WTC11 (cell line): ENCODE measurements at regions not wholly inside any gene's neighbourhood (a gene's known extent, or its start where the extent isn't known, plus 50 kb on each side); places are given as distances from the start of the nearest gene placed in this dataset.

Source experiments
- ATF6 ChIP-seq: sonication (generic); formaldehyde crosslinking; IDR thresholded peaks from 2 replicates; pipeline ENCODE4 v1.8.1; 2023; ENCODE audit warnings: mild to moderate bottlenecking, missing genetic modification reagents
- CTCF ChIP-seq: fragments of 200-600 bp; IDR thresholded peaks from 2 replicates; pipeline ENCODE4 v1.8.0; 2022; ENCODE audit warnings: antibody characterized with exemption
- ELF4 ChIP-seq: sonication (generic); formaldehyde crosslinking; IDR thresholded peaks from 2 replicates; pipeline ENCODE4 v1.8.1; 2022; ENCODE audit warnings: low read depth, mild to moderate bottlenecking, moderate library complexity, missing genetic modification reagents
- FOXK1 ChIP-seq: sonication (generic); formaldehyde crosslinking; IDR thresholded peaks from 2 replicates; pipeline ENCODE4 v1.8.0; 2022; ENCODE audit warnings: mild to moderate bottlenecking, moderate library complexity, missing genetic modification reagents
- USF1 ChIP-seq: sonication (generic); formaldehyde crosslinking; IDR thresholded peaks from 2 replicates; pipeline ENCODE4 v1.8.0; 2022; ENCODE audit warnings: mild to moderate bottlenecking, missing genetic modification reagents
- ZNF121 ChIP-seq: sonication (generic); formaldehyde crosslinking; IDR thresholded peaks from 2 replicates; pipeline ENCODE4 v1.8.0; 2023; ENCODE audit warnings: missing genetic modification reagents
- ZNF263 ChIP-seq: sonication (generic); formaldehyde crosslinking; IDR thresholded peaks from 2 replicates; pipeline ENCODE4 v1.8.1; 2022; ENCODE audit warnings: low read depth, mild to moderate bottlenecking, moderate library complexity, missing genetic modification reagents
- TF ChIP-seq, protein P1 (sequence below): sonication (generic); formaldehyde crosslinking; IDR thresholded peaks from 2 replicates; pipeline ENCODE4 v1.8.0; 2022; ENCODE audit warnings: mild to moderate bottlenecking, missing genetic modification reagents

DNA sequence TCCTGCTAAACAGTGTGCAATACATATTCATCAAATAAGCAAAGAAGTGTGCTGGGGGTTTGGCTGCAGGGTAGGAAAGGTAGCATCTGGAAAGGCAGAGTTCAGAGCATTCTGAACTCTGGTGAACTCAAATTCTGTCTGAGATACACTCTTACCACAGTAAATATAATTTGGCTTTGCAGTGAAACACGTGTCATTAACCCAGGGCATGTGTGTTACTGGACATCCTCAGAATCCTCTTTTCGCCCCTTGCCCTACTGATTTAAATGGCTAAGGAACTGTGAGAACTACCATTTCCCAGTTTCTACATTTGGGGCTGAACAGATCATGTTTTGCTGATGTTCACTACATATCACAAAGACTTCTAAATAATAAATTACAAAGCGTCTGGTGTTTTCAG, 562.8 kb upstream of the SGCG start:
- TF ChIP-seq CTCF (no peak), ATF6 (CRISPR knock-in tag) (no peak), ZNF263 (CRISPR knock-in tag) (no peak), ZNF121 (CRISPR knock-in tag) (no peak), USF1 (CRISPR knock-in tag) (no peak), FOXK1 (CRISPR knock-in tag) (no peak), ELF4 (CRISPR knock-in tag) (no peak)
- TF ChIP-seq, protein P1, sequence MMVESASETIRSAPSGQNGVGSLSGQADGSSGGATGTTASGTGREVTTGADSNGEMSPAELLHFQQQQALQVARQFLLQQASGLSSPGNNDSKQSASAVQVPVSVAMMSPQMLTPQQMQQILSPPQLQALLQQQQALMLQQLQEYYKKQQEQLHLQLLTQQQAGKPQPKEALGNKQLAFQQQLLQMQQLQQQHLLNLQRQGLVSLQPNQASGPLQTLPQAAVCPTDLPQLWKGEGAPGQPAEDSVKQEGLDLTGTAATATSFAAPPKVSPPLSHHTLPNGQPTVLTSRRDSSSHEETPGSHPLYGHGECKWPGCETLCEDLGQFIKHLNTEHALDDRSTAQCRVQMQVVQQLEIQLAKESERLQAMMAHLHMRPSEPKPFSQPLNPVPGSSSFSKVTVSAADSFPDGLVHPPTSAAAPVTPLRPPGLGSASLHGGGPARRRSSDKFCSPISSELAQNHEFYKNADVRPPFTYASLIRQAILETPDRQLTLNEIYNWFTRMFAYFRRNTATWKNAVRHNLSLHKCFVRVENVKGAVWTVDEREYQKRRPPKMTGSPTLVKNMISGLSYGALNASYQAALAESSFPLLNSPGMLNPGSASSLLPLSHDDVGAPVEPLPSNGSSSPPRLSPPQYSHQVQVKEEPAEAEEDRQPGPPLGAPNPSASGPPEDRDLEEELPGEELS (CRISPR knock-in tag), result no peak
